H9 (cell line): ENCODE measurements at regions not wholly inside any gene's neighbourhood (a gene's known extent, or its start where the extent isn't known, plus 50 kb on each side); places are given as distances from the start of the nearest gene placed in this dataset.

Experiments
- DNase-seq: peaks from one replicate; pipeline ENCODE4 v3.0.0-alpha.2; 2017
- H2AFZ ChIP-seq: one replicate; pipeline ENCODE4 v1.6.1; 2013; ENCODE audit warnings: mild to moderate bottlenecking, low read length, control low read depth, moderate library complexity
- H2AK5ac ChIP-seq: 2 replicates; pipeline ENCODE4 v1.6.1; 2013; ENCODE audit warnings: low read length, control low read depth, mixed read lengths; ENCODE audit not compliant: insufficient read length
- H2BK120ac ChIP-seq: one replicate; pipeline ENCODE4 v1.6.1; 2013; ENCODE audit warnings: low read depth, mild to moderate bottlenecking, low read length, control low read depth, inconsistent platforms; ENCODE audit not compliant: poor library complexity, severe bottlenecking
- H2BK12ac ChIP-seq: 2 replicates; pipeline ENCODE4 v1.6.1; 2013; ENCODE audit warnings: low read length, control low read depth, mixed read lengths, low read depth; ENCODE audit not compliant: insufficient read length
- H2BK15ac ChIP-seq: 2 replicates; pipeline ENCODE4 v1.6.1; 2013; ENCODE audit warnings: low read depth, low read length, control low read depth
- H2BK20ac ChIP-seq: one replicate; pipeline ENCODE4 v1.6.1; 2013; ENCODE audit warnings: low read depth, mild to moderate bottlenecking, low read length, control low read depth, inconsistent platforms; ENCODE audit not compliant: poor library complexity, severe bottlenecking
- H2BK5ac ChIP-seq: 2 replicates; pipeline ENCODE4 v1.6.1; 2013; ENCODE audit warnings: low read length, control low read depth, mixed read lengths; ENCODE audit not compliant: insufficient read length
- H3K14ac ChIP-seq: 2 replicates; pipeline ENCODE4 v1.6.1; 2013; ENCODE audit warnings: low read length, control low read depth; ENCODE audit not compliant: insufficient read depth
- H3K18ac ChIP-seq: 2 replicates; pipeline ENCODE4 v1.6.1; 2013; ENCODE audit warnings: low read depth, mild to moderate bottlenecking, mixed read lengths, low read length, control low read depth; ENCODE audit not compliant: insufficient read length
- H3K23ac ChIP-seq: 2 replicates; pipeline ENCODE4 v1.6.1; 2013; ENCODE audit warnings: low read length, control low read depth, mixed read lengths, low read depth; ENCODE audit not compliant: insufficient read length
- H3K23me2 ChIP-seq: 2 replicates; pipeline ENCODE4 v1.6.1; 2013; ENCODE audit warnings: low read depth, mild to moderate bottlenecking, mixed read lengths, low read length, control low read depth; ENCODE audit not compliant: insufficient read length, poor library complexity, severe bottlenecking
- H3K27ac ChIP-seq: 2 replicates; pipeline ENCODE4 v1.5.1; 2013; ENCODE audit warnings: low read length, control low read depth, mixed read lengths, low read depth; ENCODE audit not compliant: insufficient read length
- H3K27me3 ChIP-seq: 2 replicates; pipeline ENCODE4 v1.6.1; 2013; ENCODE audit warnings: low read length, control low read depth, inconsistent platforms; ENCODE audit not compliant: insufficient read depth
- H3K4ac ChIP-seq: 2 replicates; pipeline ENCODE4 v1.6.1; 2013; ENCODE audit warnings: low read depth, mild to moderate bottlenecking, control low read depth, inconsistent platforms, low read length, moderate library complexity
- H3K4me1 ChIP-seq: 2 replicates; pipeline ENCODE4 v1.6.1; 2013; ENCODE audit warnings: low read length, control low read depth, inconsistent platforms; ENCODE audit not compliant: insufficient read depth
- H3K4me2 ChIP-seq: 2 replicates; pipeline ENCODE4 v1.6.1; 2013; ENCODE audit warnings: low read length, control low read depth, mixed read lengths; ENCODE audit not compliant: insufficient read length, insufficient read depth
- H3K56ac ChIP-seq: 2 replicates; pipeline ENCODE4 v1.6.1; 2013; ENCODE audit warnings: low read depth, mild to moderate bottlenecking, mixed read lengths, low read length, control low read depth; ENCODE audit not compliant: insufficient read length
- H3K79me1 ChIP-seq: 2 replicates; pipeline ENCODE4 v1.6.1; 2013; ENCODE audit warnings: low read depth, mild to moderate bottlenecking, moderate library complexity, low read length, control low read depth, inconsistent platforms; ENCODE audit not compliant: insufficient read depth, poor library complexity, severe bottlenecking
- H3K79me2 ChIP-seq: 2 replicates; pipeline ENCODE4 v1.6.1; 2013; ENCODE audit warnings: low read length, control low read depth, inconsistent platforms; ENCODE audit not compliant: insufficient read depth
- H3K9ac ChIP-seq: 2 replicates; pipeline ENCODE4 v1.6.1; 2013; ENCODE audit warnings: low read length, control low read depth, mixed read lengths; ENCODE audit not compliant: insufficient read length; ENCODE audit errors: extremely low read depth
- H3K9me3 ChIP-seq: one replicate; pipeline ENCODE4 v1.6.1; 2013; ENCODE audit warnings: low read depth, low read length, inconsistent platforms; ENCODE audit not compliant: control insufficient read depth
- H3T11ph ChIP-seq: one replicate; pipeline ENCODE4 v1.6.1; 2013; ENCODE audit warnings: mild to moderate bottlenecking, low read length, control low read depth, inconsistent platforms
- H4K20me1 ChIP-seq: one replicate; pipeline ENCODE4 v1.6.1; 2013; ENCODE audit not compliant: control insufficient read depth, insufficient read length, insufficient read depth
- H4K5ac ChIP-seq: 2 replicates; pipeline ENCODE4 v1.6.1; 2013; ENCODE audit warnings: low read depth, mild to moderate bottlenecking, mixed read lengths, low read length, control low read depth; ENCODE audit not compliant: insufficient read length
- H4K8ac ChIP-seq: replicated peaks from 2 replicates; pipeline ENCODE4 v1.6.1; 2013; ENCODE audit warnings: low read length, control low read depth, mixed read lengths, low read depth; ENCODE audit not compliant: insufficient read length
- H4K91ac ChIP-seq: 2 replicates; pipeline ENCODE4 v1.6.1; 2013; ENCODE audit warnings: low read depth, mild to moderate bottlenecking, moderate library complexity, mixed read lengths, low read length, control low read depth; ENCODE audit not compliant: insufficient read length
- H3K27ac Mint-ChIP-seq, 3 experiments: 2 replicates in 2 of 3; 3 replicates in 1 of 3; pipeline ENCODE4 v1.8.0; 2020 to 2021; ENCODE audit warnings: mixed read lengths in 3 of 3, mild to moderate bottlenecking in 1 of 3, moderate library complexity in 1 of 3
- H3K27me3 Mint-ChIP-seq: 2 replicates; pipeline ENCODE4 v1.8.0; 2021; ENCODE audit warnings: low read depth, mild to moderate bottlenecking, moderate library complexity, mixed read lengths
- H3K36me3 Mint-ChIP-seq, 3 experiments: 2 replicates in 2 of 3; 3 replicates in 1 of 3; pipeline ENCODE4 v1.8.0; 2020 to 2021; ENCODE audit warnings: low read depth in 3 of 3, mixed read lengths in 3 of 3; ENCODE audit not compliant: insufficient read depth in 1 of 3
- H3K4me1 Mint-ChIP-seq, 2 experiments: 2 replicates each; pipeline ENCODE4 v1.8.0; 2020; ENCODE audit warnings: mixed read lengths in 2 of 2
- H3K4me3 Mint-ChIP-seq, 2 experiments: 2 replicates in 1 of 2; 3 replicates in 1 of 2; pipeline ENCODE4 v1.8.0; 2020 to 2021; ENCODE audit warnings: mild to moderate bottlenecking in 2 of 2, mixed read lengths in 2 of 2, moderate library complexity in 1 of 2
- H3K9me3 Mint-ChIP-seq, 2 experiments: 2 replicates in 1 of 2; 3 replicates in 1 of 2; pipeline ENCODE4 v1.8.0; 2020; ENCODE audit warnings: mild to moderate bottlenecking in 2 of 2, mixed read lengths in 2 of 2, moderate library complexity in 1 of 2
- CTCF ChIP-seq: fragments of 200-600 bp; sonication (generic); conservative IDR thresholded peaks from 3 replicates; pipeline ENCODE4 v1.8.0; 2021; ENCODE audit warnings: antibody characterized with exemption, mild to moderate bottlenecking
- WGBS: extraction: QIAGEN DNeasy Blood & Tissue Kit; methylation state at CpG from one replicate; pipeline ENCODE4 v1.1.7; 2013; ENCODE audit warnings: missing lambda C conversion rate, low lambda C conversion rate, mixed read lengths; ENCODE audit not compliant: insufficient read length; ENCODE audit errors: extremely low coverage; 5-methylcytosine and 5-hydroxymethylcytosine counted together

- no peak overlapping the region for H2BK5ac ChIP-seq
- H3K79me1 ChIP-seq = no peaks in the 10 kb centered on the region
- H4K8ac ChIP-seq = no peak overlapping the region
- no peaks in the 10 kb centered on the region for H3K9me3 ChIP-seq
- no peak overlapping the region for H3K9ac ChIP-seq
- TF ChIP-seq CTCF = no peak
- no peak overlapping the region for H3K14ac ChIP-seq
- no peak overlapping the region for H2BK20ac ChIP-seq
- H3K23ac ChIP-seq = no peak overlapping the region
- H2AFZ ChIP-seq = no peak overlapping the region
- H4K91ac ChIP-seq = no peak overlapping the region
- no peak overlapping the region for H3K4me2 ChIP-seq
- no peaks in the 10 kb centered on the region for H3K23me2 ChIP-seq
- Mint-ChIP-seq H3K27me3 (no peaks in the 10 kb centered on the region), H3K27ac (no peak overlapping the region), H3K4me1 (no peaks in the 10 kb centered on the region), H3K9me3 (peaks cover 3 to 10% of the 10 kb centered on the region in 2 experiments; a peak in 3 of 5 replicates), H3K36me3 (peaks cover 0 to 2% (median 0%) of the 10 kb centered on the region in 3 experiments; a peak in 1 of 7 replicates), H3K4me3 (no peak overlapping the region)
- H3K56ac ChIP-seq = no peak overlapping the region
- WGBS = no CpG with 5 or more reads among the region's 1 CpG
- H2BK12ac ChIP-seq = no peak overlapping the region
- no peak overlapping the region for H2BK120ac ChIP-seq
- no peak for DNase-seq
- no peak overlapping the region for H2BK15ac ChIP-seq
- H2AK5ac ChIP-seq = no peak overlapping the region
- H3K4me1 ChIP-seq = no peaks in the 10 kb centered on the region
- H4K20me1 ChIP-seq = no peaks in the 10 kb centered on the region
- no peak overlapping the region for H3T11ph ChIP-seq
- no peak overlapping the region for H3K27ac ChIP-seq
- H3K79me2 ChIP-seq = no peaks in the 10 kb centered on the region
- no peak overlapping the region for H4K5ac ChIP-seq
- no peak overlapping the region for H3K18ac ChIP-seq
- no peaks in the 10 kb centered on the region for H3K27me3 ChIP-seq
- no peak overlapping the region for H3K4ac ChIP-seq
Observed at GRCh38 chr5:98031926-98032325, 741.5 kb upstream of the RGMB start.
